ENCODE measurements at regions not wholly inside any gene's neighbourhood (a gene's known extent, or its start where the extent isn't known, plus 50 kb on each side); places are given as distances from the start of the nearest gene placed in this dataset.

GRCh38 chr14:95011445-95012006, 145.8 kb downstream of the DICER1 start:
- TF ChIP-seq CTCF (IDR thresholded peaks at IDR 0.05): no peak
- TF ChIP-seq, protein P1, sequence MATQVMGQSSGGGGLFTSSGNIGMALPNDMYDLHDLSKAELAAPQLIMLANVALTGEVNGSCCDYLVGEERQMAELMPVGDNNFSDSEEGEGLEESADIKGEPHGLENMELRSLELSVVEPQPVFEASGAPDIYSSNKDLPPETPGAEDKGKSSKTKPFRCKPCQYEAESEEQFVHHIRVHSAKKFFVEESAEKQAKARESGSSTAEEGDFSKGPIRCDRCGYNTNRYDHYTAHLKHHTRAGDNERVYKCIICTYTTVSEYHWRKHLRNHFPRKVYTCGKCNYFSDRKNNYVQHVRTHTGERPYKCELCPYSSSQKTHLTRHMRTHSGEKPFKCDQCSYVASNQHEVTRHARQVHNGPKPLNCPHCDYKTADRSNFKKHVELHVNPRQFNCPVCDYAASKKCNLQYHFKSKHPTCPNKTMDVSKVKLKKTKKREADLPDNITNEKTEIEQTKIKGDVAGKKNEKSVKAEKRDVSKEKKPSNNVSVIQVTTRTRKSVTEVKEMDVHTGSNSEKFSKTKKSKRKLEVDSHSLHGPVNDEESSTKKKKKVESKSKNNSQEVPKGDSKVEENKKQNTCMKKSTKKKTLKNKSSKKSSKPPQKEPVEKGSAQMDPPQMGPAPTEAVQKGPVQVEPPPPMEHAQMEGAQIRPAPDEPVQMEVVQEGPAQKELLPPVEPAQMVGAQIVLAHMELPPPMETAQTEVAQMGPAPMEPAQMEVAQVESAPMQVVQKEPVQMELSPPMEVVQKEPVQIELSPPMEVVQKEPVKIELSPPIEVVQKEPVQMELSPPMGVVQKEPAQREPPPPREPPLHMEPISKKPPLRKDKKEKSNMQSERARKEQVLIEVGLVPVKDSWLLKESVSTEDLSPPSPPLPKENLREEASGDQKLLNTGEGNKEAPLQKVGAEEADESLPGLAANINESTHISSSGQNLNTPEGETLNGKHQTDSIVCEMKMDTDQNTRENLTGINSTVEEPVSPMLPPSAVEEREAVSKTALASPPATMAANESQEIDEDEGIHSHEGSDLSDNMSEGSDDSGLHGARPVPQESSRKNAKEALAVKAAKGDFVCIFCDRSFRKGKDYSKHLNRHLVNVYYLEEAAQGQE (IDR thresholded peaks at IDR 0.05; ENCODE audit: insufficient read depth in 1 of 2, low read depth in 2 of 2, low read length in 1 of 2): no peak
- TF ChIP-seq POLR2AphosphoS5 (IDR thresholded peaks at IDR 0.05; ENCODE audit: low read depth, low read length): no peak
